HEK293T (cell line): ENCODE measurements at regions not wholly inside any gene's neighbourhood (a gene's known extent, or its start where the extent isn't known, plus 50 kb on each side); places are given as distances from the start of the nearest gene placed in this dataset.
"Not testable (repeated sequence)": the region's sequence is repeated elsewhere in the genome, so short reads cannot be mapped to it uniquely, and the experiment has no call there.

ENCODE experiments used
- CTCF ChIA-PET: fragments of 350-600 bp; formaldehyde crosslinking; extraction: SDS; loops from one replicate; lab custom pipeline; 2021; ENCODE audit warnings: antibody characterized with exemption, inconsistent platforms; lab: Yijun Ruan, JAX
- POLR2A ChIA-PET: fragments of 350-600 bp; formaldehyde crosslinking; extraction: SDS; loops from one replicate; lab custom pipeline; 2020; ENCODE audit warnings: antibody characterized with exemption, inconsistent platforms; lab: Yijun Ruan, JAX
- DNase-seq: peaks from one replicate; pipeline ENCODE4 v3.0.0; 2012; ENCODE audit warnings: mixed read lengths; ENCODE audit errors: extremely low spot score
- ELF4 ChIP-seq: fragments of 450-650 bp; IDR thresholded peaks from 2 replicates; pipeline ENCODE4 v1.6.1; 2017; ENCODE audit warnings: antibody characterized with exemption
- FOXA1 ChIP-seq: fragments of 450-650 bp; IDR thresholded peaks from 2 replicates; pipeline ENCODE4 v1.6.1; 2016; ENCODE audit warnings: mild to moderate bottlenecking
- FOXK2 ChIP-seq: fragments of 450-650 bp; IDR thresholded peaks from 2 replicates; pipeline ENCODE4 v1.6.1; 2016; ENCODE audit warnings: mild to moderate bottlenecking
- HDGF ChIP-seq: fragments of 450-650 bp; IDR thresholded peaks from 2 replicates; pipeline ENCODE4 v1.6.1; 2017; ENCODE audit warnings: antibody characterized with exemption, borderline replicate concordance
- L3MBTL2 ChIP-seq: fragments of 450-650 bp; conservative IDR thresholded peaks from 2 replicates; pipeline ENCODE4 v1.6.1; 2016; ENCODE audit warnings: mild to moderate bottlenecking
- LEF1 ChIP-seq: fragments of 450-650 bp; IDR thresholded peaks from 2 replicates; pipeline ENCODE4 v1.6.1; 2017; ENCODE audit warnings: mild to moderate bottlenecking, borderline replicate concordance
- PKNOX1 ChIP-seq: fragments of 450-650 bp; IDR thresholded peaks from 2 replicates; pipeline ENCODE4 v1.6.1; 2016
- SP1 ChIP-seq: fragments of 450-650 bp; IDR thresholded peaks from 2 replicates; pipeline ENCODE4 v1.6.1; 2017
- SUZ12 ChIP-seq: fragments of 450-650 bp; IDR thresholded peaks from 2 replicates; pipeline ENCODE4 v1.6.1; 2016; ENCODE audit warnings: mild to moderate bottlenecking
- TARDBP ChIP-seq: fragments of 450-650 bp; IDR thresholded peaks from 2 replicates; pipeline ENCODE4 v1.6.1; 2016

GRCh38 chr2:111505267-111505666 lies 378.7 kb downstream of the ANAPC1 start:
- POLR2A ChIA-PET, CTCF ChIA-PET, DNase-seq: not testable (repeated sequence)

- DNase-seq, CTCF ChIA-PET, POLR2A ChIA-PET: not testable (repeated sequence)
These were observed 377.1 kb downstream of the ANAPC1 start for GRCh38 chr2:111506936-111507335.

GRCh38 chr2:111509225-111509869 lies 374.6 kb downstream of the ANAPC1 start:
- CTCF ChIA-PET, DNase-seq, POLR2A ChIA-PET: not testable (repeated sequence)

- CTCF ChIA-PET, POLR2A ChIA-PET, DNase-seq: not testable (repeated sequence)
These were observed 373.6 kb downstream of the ANAPC1 start for GRCh38 chr2:111510384-111510783.

GRCh38 chr2:111511062-111511461 lies 372.9 kb downstream of the ANAPC1 start:
- CTCF ChIA-PET, POLR2A ChIA-PET, DNase-seq: not testable (repeated sequence)

GRCh38 chr2:111512378-111512777 lies 371.6 kb downstream of the ANAPC1 start:
- CTCF ChIA-PET, POLR2A ChIA-PET, DNase-seq: not testable (repeated sequence)

- POLR2A ChIA-PET, DNase-seq, CTCF ChIA-PET: not testable (repeated sequence)
These were observed 369.9 kb downstream of the ANAPC1 start for GRCh38 chr2:111514138-111514537.

GRCh38 chr2:111517050-111517720 lies 366.8 kb downstream of the ANAPC1 start:
- POLR2A ChIA-PET, CTCF ChIA-PET, DNase-seq: not testable (repeated sequence)

- DNase-seq, POLR2A ChIA-PET, CTCF ChIA-PET: not testable (repeated sequence)
These were observed 366.3 kb downstream of the ANAPC1 start for GRCh38 chr2:111517721-111518053.

- no peak for DNase-seq
- no peak for TF ChIP-seq FOXK2
- TF ChIP-seq PKNOX1, result no peak
- no peak for TF ChIP-seq SUZ12
- ChIA-PET CTCF (no interaction called here), POLR2A (no interaction called here)
These were observed 364.9 kb downstream of the ANAPC1 start for GRCh38 chr2:111519071-111519470.

GRCh38 chr2:111522231-111522768 lies 361.7 kb downstream of the ANAPC1 start:
- no peak for DNase-seq
- ChIA-PET CTCF (no interaction called here), POLR2A (no interaction called here)
- no peak for TF ChIP-seq ELF4
- TF ChIP-seq HDGF, result no peak
- TF ChIP-seq TARDBP, result no peak
- no peak for TF ChIP-seq SUZ12
- no peak for TF ChIP-seq SP1

- no peak for DNase-seq
- TF ChIP-seq FOXA1 (no peak), LEF1 (no peak), SP1 (no peak), HDGF (no peak), L3MBTL2 (no peak)
- POLR2A ChIA-PET, result no interaction called here
- CTCF ChIA-PET, result no interaction called here
These were observed 361.0 kb downstream of the ANAPC1 start for GRCh38 chr2:111523009-111523408.

- CTCF ChIA-PET, DNase-seq, POLR2A ChIA-PET: not testable (repeated sequence)
These were observed 359.0 kb downstream of the ANAPC1 start for GRCh38 chr2:111525026-111525425.

- POLR2A ChIA-PET, CTCF ChIA-PET, DNase-seq: not testable (repeated sequence)
These were observed 357.9 kb downstream of the ANAPC1 start for GRCh38 chr2:111526041-111526639.

- POLR2A ChIA-PET, CTCF ChIA-PET, DNase-seq: not testable (repeated sequence)
These were observed 356.1 kb downstream of the ANAPC1 start for GRCh38 chr2:111527707-111528400.
